GM12878 (cell line): ENCODE measurements at regions not wholly inside any gene's neighbourhood (a gene's known extent, or its start where the extent isn't known, plus 50 kb on each side); places are given as distances from the start of the nearest gene placed in this dataset.

Experiments used
- FOS ChIP-seq: IDR thresholded peaks from 3 replicates; pipeline ENCODE4 v1.6.1; 2011; ENCODE audit warnings: borderline replicate concordance; ENCODE audit not compliant: insufficient read length; ENCODE audit errors: extremely low read depth
- POLR2A ChIP-seq: IDR thresholded peaks from 2 replicates; pipeline ENCODE4 v1.6.1; 2011; ENCODE audit warnings: low read depth, mild to moderate bottlenecking, low read length
- POLR2AphosphoS5 ChIP-seq: IDR thresholded peaks from 2 replicates; pipeline ENCODE4 v1.6.1; 2011; ENCODE audit warnings: mild to moderate bottlenecking, low read length, inconsistent platforms
- PRDM15 ChIP-seq: fragments of 450-650 bp; formaldehyde crosslinking; IDR thresholded peaks from 2 replicates; pipeline ENCODE4 v1.4.0; 2020; ENCODE audit warnings: mild to moderate bottlenecking, moderate library complexity
- ZNF207 ChIP-seq: fragments of 450-650 bp; IDR thresholded peaks from 2 replicates; pipeline ENCODE4 v1.6.1; 2014; ENCODE audit warnings: antibody characterized with exemption, mild to moderate bottlenecking, borderline replicate concordance
- TF ChIP-seq, protein P1 (sequence below): IDR thresholded peaks from 2 replicates; pipeline ENCODE4 v1.6.1; 2012; ENCODE audit warnings: improper control_type of control experiment, low read depth, low read length; ENCODE audit not compliant: insufficient replicate concordance
- TF ChIP-seq, protein P2 (sequence below): IDR thresholded peaks from 2 replicates; pipeline ENCODE4 v1.6.1; 2012; ENCODE audit warnings: mild to moderate bottlenecking, low read depth, low read length

GRCh38 chr2:173666171-173666888 lies 298.8 kb downstream of the SP3 start (continued):
- TF ChIP-seq, protein P1, sequence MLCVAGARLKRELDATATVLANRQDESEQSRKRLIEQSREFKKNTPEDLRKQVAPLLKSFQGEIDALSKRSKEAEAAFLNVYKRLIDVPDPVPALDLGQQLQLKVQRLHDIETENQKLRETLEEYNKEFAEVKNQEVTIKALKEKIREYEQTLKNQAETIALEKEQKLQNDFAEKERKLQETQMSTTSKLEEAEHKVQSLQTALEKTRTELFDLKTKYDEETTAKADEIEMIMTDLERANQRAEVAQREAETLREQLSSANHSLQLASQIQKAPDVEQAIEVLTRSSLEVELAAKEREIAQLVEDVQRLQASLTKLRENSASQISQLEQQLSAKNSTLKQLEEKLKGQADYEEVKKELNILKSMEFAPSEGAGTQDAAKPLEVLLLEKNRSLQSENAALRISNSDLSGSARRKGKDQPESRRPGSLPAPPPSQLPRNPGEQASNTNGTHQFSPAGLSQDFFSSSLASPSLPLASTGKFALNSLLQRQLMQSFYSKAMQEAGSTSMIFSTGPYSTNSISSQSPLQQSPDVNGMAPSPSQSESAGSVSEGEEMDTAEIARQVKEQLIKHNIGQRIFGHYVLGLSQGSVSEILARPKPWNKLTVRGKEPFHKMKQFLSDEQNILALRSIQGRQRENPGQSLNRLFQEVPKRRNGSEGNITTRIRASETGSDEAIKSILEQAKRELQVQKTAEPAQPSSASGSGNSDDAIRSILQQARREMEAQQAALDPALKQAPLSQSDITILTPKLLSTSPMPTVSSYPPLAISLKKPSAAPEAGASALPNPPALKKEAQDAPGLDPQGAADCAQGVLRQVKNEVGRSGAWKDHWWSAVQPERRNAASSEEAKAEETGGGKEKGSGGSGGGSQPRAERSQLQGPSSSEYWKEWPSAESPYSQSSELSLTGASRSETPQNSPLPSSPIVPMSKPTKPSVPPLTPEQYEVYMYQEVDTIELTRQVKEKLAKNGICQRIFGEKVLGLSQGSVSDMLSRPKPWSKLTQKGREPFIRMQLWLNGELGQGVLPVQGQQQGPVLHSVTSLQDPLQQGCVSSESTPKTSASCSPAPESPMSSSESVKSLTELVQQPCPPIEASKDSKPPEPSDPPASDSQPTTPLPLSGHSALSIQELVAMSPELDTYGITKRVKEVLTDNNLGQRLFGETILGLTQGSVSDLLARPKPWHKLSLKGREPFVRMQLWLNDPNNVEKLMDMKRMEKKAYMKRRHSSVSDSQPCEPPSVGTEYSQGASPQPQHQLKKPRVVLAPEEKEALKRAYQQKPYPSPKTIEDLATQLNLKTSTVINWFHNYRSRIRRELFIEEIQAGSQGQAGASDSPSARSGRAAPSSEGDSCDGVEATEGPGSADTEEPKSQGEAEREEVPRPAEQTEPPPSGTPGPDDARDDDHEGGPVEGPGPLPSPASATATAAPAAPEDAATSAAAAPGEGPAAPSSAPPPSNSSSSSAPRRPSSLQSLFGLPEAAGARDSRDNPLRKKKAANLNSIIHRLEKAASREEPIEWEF = no peak
- TF ChIP-seq, protein P2, sequence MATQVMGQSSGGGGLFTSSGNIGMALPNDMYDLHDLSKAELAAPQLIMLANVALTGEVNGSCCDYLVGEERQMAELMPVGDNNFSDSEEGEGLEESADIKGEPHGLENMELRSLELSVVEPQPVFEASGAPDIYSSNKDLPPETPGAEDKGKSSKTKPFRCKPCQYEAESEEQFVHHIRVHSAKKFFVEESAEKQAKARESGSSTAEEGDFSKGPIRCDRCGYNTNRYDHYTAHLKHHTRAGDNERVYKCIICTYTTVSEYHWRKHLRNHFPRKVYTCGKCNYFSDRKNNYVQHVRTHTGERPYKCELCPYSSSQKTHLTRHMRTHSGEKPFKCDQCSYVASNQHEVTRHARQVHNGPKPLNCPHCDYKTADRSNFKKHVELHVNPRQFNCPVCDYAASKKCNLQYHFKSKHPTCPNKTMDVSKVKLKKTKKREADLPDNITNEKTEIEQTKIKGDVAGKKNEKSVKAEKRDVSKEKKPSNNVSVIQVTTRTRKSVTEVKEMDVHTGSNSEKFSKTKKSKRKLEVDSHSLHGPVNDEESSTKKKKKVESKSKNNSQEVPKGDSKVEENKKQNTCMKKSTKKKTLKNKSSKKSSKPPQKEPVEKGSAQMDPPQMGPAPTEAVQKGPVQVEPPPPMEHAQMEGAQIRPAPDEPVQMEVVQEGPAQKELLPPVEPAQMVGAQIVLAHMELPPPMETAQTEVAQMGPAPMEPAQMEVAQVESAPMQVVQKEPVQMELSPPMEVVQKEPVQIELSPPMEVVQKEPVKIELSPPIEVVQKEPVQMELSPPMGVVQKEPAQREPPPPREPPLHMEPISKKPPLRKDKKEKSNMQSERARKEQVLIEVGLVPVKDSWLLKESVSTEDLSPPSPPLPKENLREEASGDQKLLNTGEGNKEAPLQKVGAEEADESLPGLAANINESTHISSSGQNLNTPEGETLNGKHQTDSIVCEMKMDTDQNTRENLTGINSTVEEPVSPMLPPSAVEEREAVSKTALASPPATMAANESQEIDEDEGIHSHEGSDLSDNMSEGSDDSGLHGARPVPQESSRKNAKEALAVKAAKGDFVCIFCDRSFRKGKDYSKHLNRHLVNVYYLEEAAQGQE = no peak
- no peak for TF ChIP-seq PRDM15 (CRISPR knock-in tag)
- no peak for TF ChIP-seq FOS
- TF ChIP-seq POLR2A = no peak
- TF ChIP-seq ZNF207 = no peak
- TF ChIP-seq POLR2AphosphoS5 = no peak
